Breast epithelium (tissue), 3 donors: ENCODE measurements at regions not wholly inside any gene's neighbourhood (a gene's known extent, or its start where the extent isn't known, plus 50 kb on each side); places are given as distances from the start of the nearest gene placed in this dataset.

Experiments used
- POLR2A ChIP-seq: fragments of 450-650 bp; IDR thresholded peaks from one replicate; pipeline ENCODE4 v1.6.1; 2016; ENCODE audit warnings: antibody characterized with exemption, mild to moderate bottlenecking, moderate library complexity
- POLR2AphosphoS5 ChIP-seq, 3 donors: sonication (generic); formaldehyde crosslinking; IDR thresholded peaks; one replicate each; pipeline ENCODE4 v1.6.1; 2017; ENCODE audit warnings: antibody characterized with exemption in 3 of 3
- TF ChIP-seq, protein P1 (sequence below), 3 donors: fragments of 450-650 bp; IDR thresholded peaks; one replicate each; pipeline ENCODE4 v1.5.1; 2016 to 2017; ENCODE audit warnings: antibody characterized with exemption in 3 of 3, mild to moderate bottlenecking in 3 of 3, moderate library complexity in 3 of 3

DNA sequence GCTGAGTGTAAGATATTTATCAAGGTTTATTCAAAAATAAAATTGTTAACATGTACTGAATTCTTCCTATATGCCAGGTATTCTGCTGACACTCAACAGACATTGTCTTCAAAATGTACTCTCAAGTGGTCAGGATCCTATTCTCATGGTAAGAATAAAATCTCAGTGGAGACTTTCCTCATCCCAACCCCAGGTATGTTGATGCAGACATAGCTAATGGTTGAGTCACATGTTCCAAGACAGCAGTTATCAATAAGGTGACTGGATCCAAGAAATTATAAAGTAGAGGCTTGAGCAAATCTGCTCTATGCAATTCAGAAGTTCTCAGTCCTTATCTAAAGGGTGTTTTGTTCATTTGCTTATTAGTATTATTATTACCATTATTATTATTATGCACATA lies 115.2 kb upstream of the GABRA2 start:
- TF ChIP-seq, protein P1, sequence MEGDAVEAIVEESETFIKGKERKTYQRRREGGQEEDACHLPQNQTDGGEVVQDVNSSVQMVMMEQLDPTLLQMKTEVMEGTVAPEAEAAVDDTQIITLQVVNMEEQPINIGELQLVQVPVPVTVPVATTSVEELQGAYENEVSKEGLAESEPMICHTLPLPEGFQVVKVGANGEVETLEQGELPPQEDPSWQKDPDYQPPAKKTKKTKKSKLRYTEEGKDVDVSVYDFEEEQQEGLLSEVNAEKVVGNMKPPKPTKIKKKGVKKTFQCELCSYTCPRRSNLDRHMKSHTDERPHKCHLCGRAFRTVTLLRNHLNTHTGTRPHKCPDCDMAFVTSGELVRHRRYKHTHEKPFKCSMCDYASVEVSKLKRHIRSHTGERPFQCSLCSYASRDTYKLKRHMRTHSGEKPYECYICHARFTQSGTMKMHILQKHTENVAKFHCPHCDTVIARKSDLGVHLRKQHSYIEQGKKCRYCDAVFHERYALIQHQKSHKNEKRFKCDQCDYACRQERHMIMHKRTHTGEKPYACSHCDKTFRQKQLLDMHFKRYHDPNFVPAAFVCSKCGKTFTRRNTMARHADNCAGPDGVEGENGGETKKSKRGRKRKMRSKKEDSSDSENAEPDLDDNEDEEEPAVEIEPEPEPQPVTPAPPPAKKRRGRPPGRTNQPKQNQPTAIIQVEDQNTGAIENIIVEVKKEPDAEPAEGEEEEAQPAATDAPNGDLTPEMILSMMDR (IDR thresholded peaks at IDR 0.05): no peak
- TF ChIP-seq POLR2A: no peak
- TF ChIP-seq POLR2AphosphoS5 (IDR thresholded peaks at IDR 0.05): no peak
